ENCODE measurements at regions not wholly inside any gene's neighbourhood (a gene's known extent, or its start where the extent isn't known, plus 50 kb on each side); places are given as distances from the start of the nearest gene placed in this dataset.

GRCh38 chr12:60980558-60980957, 1279.6 kb upstream of the USP15 start:
- no peaks in the 10 kb centered on the region for H4K20me1 ChIP-seq (ENCODE audit: insufficient read depth)
- H3K4me1 ChIP-seq (ENCODE audit: low read depth, poor library complexity, severe bottlenecking): no peaks in the 10 kb centered on the region
- no peak overlapping the region for H3K4me2 ChIP-seq
- H3K79me2 ChIP-seq (ENCODE audit: insufficient read depth, low read depth): no peaks in the 10 kb centered on the region
- no peak overlapping the region for H3K4me3 ChIP-seq (IDR thresholded peaks at IDR 0.05; ENCODE audit: insufficient read depth, low read depth, low read length)
- H3K36me3 ChIP-seq (ENCODE audit: insufficient read depth): no peaks in the 10 kb centered on the region
- H2AFZ ChIP-seq (ENCODE audit: low read depth): no peak overlapping the region
- TF ChIP-seq CTCF (conservative IDR thresholded peaks at IDR 0.05; ENCODE audit: low read depth, low read length): no peak
- no peak overlapping the region for H3K9ac ChIP-seq
- H3K27ac ChIP-seq: no peak overlapping the region
- H3K27me3 ChIP-seq (ENCODE audit: insufficient read depth, low read depth): no peaks in the 10 kb centered on the region

GRCh38 chr12:60981473-60981872, 1278.7 kb upstream of the USP15 start:
- H3K4me2 ChIP-seq: no peak overlapping the region
- H3K27me3 ChIP-seq (ENCODE audit: insufficient read depth, low read depth): no peaks in the 10 kb centered on the region
- H2AFZ ChIP-seq (ENCODE audit: low read depth): no peak overlapping the region
- H3K9ac ChIP-seq: no peak overlapping the region
- no peaks in the 10 kb centered on the region for H4K20me1 ChIP-seq (ENCODE audit: insufficient read depth)
- no peak overlapping the region for H3K27ac ChIP-seq
- no peaks in the 10 kb centered on the region for H3K4me1 ChIP-seq (ENCODE audit: low read depth, poor library complexity, severe bottlenecking)
- TF ChIP-seq CTCF (conservative IDR thresholded peaks at IDR 0.05; ENCODE audit: low read depth, low read length): no peak
- H3K36me3 ChIP-seq (ENCODE audit: insufficient read depth): no peaks in the 10 kb centered on the region
- no peaks in the 10 kb centered on the region for H3K79me2 ChIP-seq (ENCODE audit: insufficient read depth, low read depth)
- H3K4me3 ChIP-seq (IDR thresholded peaks at IDR 0.05; ENCODE audit: insufficient read depth, low read depth, low read length): no peak overlapping the region

- no peak for TF ChIP-seq CTCF (conservative IDR thresholded peaks at IDR 0.05; ENCODE audit: low read depth, low read length)
- H3K4me1 ChIP-seq (ENCODE audit: low read depth, poor library complexity, severe bottlenecking): no peaks in the 10 kb centered on the region
- no peak overlapping the region for H3K9ac ChIP-seq
- H4K20me1 ChIP-seq (ENCODE audit: insufficient read depth): no peaks in the 10 kb centered on the region
- no peak overlapping the region for H3K4me3 ChIP-seq (IDR thresholded peaks at IDR 0.05; ENCODE audit: insufficient read depth, low read depth, low read length)
- H3K79me2 ChIP-seq (ENCODE audit: insufficient read depth, low read depth): no peaks in the 10 kb centered on the region
- no peak overlapping the region for H3K27ac ChIP-seq
- H2AFZ ChIP-seq (ENCODE audit: low read depth): no peak overlapping the region
- no peak overlapping the region for H3K4me2 ChIP-seq
- no peaks in the 10 kb centered on the region for H3K27me3 ChIP-seq (ENCODE audit: insufficient read depth, low read depth)
- no peaks in the 10 kb centered on the region for H3K36me3 ChIP-seq (ENCODE audit: insufficient read depth)
Measured at GRCh38 chr12:60992087-60992486, 1268.1 kb upstream of the USP15 start.

- Histone ChIP-seq H3K36me3 (ENCODE audit: insufficient read depth) (no peaks in the 10 kb centered on the region), H3K27ac (no peak overlapping the region), H3K4me3 (IDR thresholded peaks at IDR 0.05; ENCODE audit: insufficient read depth, low read depth, low read length) (no peak overlapping the region), H3K9ac (no peak overlapping the region), H3K4me2 (no peak overlapping the region), H3K27me3 (ENCODE audit: insufficient read depth, low read depth) (no peaks in the 10 kb centered on the region), H3K79me2 (ENCODE audit: insufficient read depth, low read depth) (no peaks in the 10 kb centered on the region), H3K4me1 (ENCODE audit: low read depth, poor library complexity, severe bottlenecking) (no peaks in the 10 kb centered on the region), H2AFZ (ENCODE audit: low read depth) (no peak overlapping the region), H4K20me1 (ENCODE audit: insufficient read depth) (no peaks in the 10 kb centered on the region)
- TF ChIP-seq CTCF (conservative IDR thresholded peaks at IDR 0.05; ENCODE audit: low read depth, low read length): no peak
Measured at GRCh38 chr12:60995256-60995825, 1264.9 kb upstream of the USP15 start.
